Fibroblast of villous mesenchyme (primary cell): ENCODE measurements at regions not wholly inside any gene's neighbourhood (a gene's known extent, or its start where the extent isn't known, plus 50 kb on each side); places are given as distances from the start of the nearest gene placed in this dataset.

Experiments used
- DNase-seq: peaks from one replicate; pipeline ENCODE4 v3.0.0-alpha.2; 2010; ENCODE audit warnings: low read depth
- H3K4me3 ChIP-seq: 2 replicates; pipeline ENCODE4 v1.5.1; 2011; ENCODE audit warnings: low read depth, mild to moderate bottlenecking, low read length
- CTCF ChIP-seq: IDR thresholded peaks from 2 replicates; pipeline ENCODE4 v1.5.1; 2012; ENCODE audit warnings: low read depth, mild to moderate bottlenecking, low read length; ENCODE audit not compliant: insufficient read depth

GRCh38 chr5:35561396-35561795 is 56.3 kb upstream of the SPEF2 start:
- no peak overlapping the region for H3K4me3 ChIP-seq
- DNase-seq: no peak
- no peak for TF ChIP-seq CTCF

GRCh38 chr5:35557748-35558147 is 59.9 kb upstream of the SPEF2 start:
- no peak overlapping the region for H3K4me3 ChIP-seq
- TF ChIP-seq CTCF: no peak
- DNase-seq: no peak

- TF ChIP-seq CTCF: no peak
- DNase-seq: no peak
- H3K4me3 ChIP-seq: no peak overlapping the region
Observed at GRCh38 chr5:35557199-35557598, 60.5 kb upstream of the SPEF2 start.

GRCh38 chr5:35554016-35554415 is 63.6 kb upstream of the SPEF2 start:
- no peak for DNase-seq
- H3K4me3 ChIP-seq: no peak overlapping the region
- TF ChIP-seq CTCF: no peak

- no peak for TF ChIP-seq CTCF
- DNase-seq: no peak
- H3K4me3 ChIP-seq: no peak overlapping the region
Observed at GRCh38 chr5:35545190-35545589, 72.5 kb upstream of the SPEF2 start.

GRCh38 chr5:35543408-35543807 is 74.3 kb upstream of the SPEF2 start:
- TF ChIP-seq CTCF: no peak
- H3K4me3 ChIP-seq: no peak overlapping the region
- DNase-seq: no peak

GRCh38 chr5:35540002-35540401 is 77.7 kb upstream of the SPEF2 start:
- no peak overlapping the region for H3K4me3 ChIP-seq
- TF ChIP-seq CTCF: no peak
- no peak for DNase-seq
